SH-SY5Y (cell line): ENCODE measurements at regions not wholly inside any gene's neighbourhood (a gene's known extent, or its start where the extent isn't known, plus 50 kb on each side); places are given as distances from the start of the nearest gene placed in this dataset.

Experiments
- GATA2 ChIP-seq: IDR thresholded peaks from 2 replicates; pipeline ENCODE4 v1.6.1; 2011; ENCODE audit warnings: mild to moderate bottlenecking, low read depth, low read length
- GATA3 ChIP-seq: IDR thresholded peaks from 2 replicates; pipeline ENCODE4 v1.6.1; 2011; ENCODE audit warnings: low read depth, mild to moderate bottlenecking, low read length, moderate library complexity

DNA sequence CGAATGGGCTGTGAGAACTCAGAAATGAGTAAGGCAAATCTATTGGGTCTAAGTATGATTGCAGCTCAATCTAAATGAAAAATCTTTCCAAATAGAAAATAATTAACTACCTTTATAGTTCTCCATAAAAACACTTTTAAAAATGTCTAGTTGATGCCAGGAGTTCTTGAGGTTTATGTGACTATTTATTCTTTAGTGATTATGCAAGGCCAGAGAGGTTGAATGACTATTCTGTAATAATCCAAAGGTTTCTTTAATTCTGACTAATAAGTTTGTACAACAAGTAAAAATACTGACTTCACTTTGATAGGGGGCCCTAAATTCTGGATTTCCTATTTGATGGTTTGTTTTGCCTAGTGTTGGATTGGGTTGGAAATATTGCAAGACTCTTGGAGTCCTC, 461.2 kb downstream of the EPM2A start:
- TF ChIP-seq GATA2, result no peak
- no peak for TF ChIP-seq GATA3

DNA sequence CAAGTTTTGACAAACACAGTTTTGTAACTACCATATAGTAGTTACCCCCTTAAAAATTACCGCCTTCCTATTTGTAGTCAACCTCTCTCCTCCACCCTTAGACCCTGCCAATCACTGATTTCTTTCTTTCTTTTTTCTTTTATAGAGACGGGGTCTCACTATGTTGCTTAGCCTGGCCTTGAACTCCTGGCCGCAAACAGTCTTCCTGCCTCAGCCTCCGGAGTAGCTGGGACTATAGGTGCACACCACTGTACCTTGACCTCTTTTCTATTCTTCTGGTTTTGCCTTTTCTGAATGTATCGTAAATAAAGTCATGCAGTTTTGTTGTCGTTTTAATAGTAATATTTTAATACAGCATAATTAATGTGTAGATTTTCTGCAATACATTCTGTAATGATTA, 460.3 kb downstream of the EPM2A start:
- TF ChIP-seq GATA2 (no peak), GATA3 (no peak)

DNA sequence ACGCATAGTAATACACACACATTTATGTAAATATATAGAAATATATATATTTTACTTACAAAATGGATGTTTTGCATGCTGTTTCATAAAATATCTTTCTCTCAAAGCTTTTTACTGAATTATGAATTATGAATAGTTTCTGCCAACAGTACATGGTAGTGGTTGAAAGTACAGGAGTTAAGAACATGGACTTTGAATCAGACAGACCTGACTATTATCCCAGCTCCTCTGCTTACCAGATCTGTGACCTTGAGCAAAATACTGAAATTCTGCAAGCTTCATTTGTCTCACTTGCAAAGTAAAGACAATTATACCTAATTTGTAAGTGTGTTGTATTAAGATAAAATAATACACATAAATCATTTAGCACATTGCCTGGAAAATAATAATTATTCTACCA, 459.5 kb downstream of the EPM2A start:
- TF ChIP-seq GATA3, result no peak
- no peak for TF ChIP-seq GATA2

DNA sequence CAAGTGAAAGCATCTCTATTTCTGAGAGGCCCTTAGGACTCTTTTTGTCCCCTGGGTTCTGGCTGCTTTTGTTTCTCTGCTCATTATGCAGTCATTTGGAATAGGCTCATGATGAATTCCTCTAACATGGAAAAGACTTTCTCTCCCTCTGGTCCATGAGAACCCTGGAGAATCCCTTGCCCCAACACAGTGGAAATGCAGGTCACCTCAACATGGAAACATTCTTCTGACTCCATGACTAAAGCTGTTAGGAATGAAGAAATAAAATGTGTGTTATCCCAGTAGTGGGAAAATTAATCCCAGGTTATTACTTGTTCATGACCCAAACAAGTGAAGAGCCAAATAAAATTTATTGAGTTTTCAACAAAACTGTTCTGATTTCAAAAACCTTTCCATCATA, 458.6 kb downstream of the EPM2A start:
- no peak for TF ChIP-seq GATA2
- no peak for TF ChIP-seq GATA3

DNA sequence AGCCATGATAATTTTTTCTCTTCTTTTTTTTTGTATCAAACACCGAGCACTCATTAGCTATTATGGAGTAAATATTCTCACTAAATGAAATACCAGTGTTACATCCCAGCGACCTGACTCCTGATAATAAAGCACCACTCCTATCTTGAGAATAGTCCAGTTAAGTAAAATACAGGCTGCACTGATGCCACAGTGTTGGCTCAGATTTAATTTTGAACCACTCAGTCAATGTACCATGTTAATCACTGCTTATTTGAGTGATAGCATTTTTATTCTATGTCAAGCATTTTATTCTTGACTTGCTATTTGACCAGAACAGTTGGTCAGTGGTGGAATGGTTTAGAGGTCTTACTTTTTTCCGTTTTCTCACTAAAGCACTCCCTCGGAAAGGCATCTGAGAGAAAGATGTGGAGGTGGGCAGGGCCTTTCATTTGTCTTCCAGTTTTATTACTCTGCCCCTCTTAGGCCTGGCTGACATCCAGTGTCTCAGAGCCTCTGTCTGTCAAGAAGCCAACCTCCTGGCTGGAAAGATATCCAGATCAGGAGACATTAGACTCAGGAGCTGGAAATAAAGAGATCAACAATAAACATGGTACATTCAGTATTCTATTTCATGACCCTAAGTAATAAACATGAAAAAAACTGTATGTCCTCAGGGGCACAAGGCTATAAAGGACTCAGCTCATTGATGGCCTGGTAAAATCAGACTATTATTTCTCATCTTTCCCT, 457.8 kb downstream of the EPM2A start:
- no peak for TF ChIP-seq GATA2
- no peak for TF ChIP-seq GATA3

DNA sequence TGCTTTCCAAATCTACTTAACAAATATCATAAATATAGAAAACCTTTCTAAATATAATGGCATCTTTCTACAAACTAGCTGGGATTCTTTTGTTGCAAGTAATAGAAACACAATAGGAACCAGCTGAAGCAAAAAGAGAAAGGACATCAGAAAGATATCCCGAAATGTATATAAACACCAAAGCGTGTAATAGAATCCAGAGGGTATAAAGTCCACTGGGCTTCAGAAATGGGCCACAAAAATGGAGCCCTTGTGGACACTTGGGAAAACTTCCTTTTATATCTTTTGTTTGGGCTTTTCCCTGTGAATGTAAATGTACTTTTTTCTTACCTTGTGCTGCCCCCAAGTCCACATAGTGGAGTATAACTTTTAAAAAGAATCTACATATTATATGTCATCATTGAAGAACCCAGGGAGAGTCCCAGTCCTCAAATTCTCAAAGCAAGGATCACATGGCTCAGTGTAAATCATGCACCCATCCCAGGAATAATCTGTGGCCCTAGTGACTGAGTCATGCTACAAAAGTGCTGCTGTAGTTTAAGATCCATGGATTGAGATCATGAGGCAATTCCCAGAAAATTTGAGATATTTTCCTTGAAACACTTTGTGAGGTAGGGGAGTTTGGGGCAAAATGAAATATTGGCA, 457.0 kb downstream of the EPM2A start:
- TF ChIP-seq GATA3 (no peak), GATA2 (no peak)

DNA sequence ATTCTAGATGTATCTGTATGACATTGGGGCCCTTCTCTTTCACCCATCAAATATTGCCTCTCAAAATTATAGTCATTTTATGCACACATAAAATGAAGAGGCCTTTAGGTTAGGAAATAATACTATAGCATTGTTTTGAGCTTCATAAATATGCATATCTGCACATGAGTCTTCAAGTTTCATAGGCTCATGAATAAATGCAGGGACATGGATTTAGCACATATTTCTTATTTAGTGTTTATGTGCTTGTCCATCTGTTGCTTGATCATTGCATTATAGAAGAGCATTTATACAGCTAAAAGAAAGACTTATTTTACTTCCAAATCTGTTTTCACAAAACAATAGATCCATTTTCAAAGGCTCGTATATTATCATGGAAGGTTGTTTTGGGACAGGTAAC, 455.8 kb downstream of the EPM2A start:
- TF ChIP-seq GATA3, result no peak
- TF ChIP-seq GATA2, result no peak

DNA sequence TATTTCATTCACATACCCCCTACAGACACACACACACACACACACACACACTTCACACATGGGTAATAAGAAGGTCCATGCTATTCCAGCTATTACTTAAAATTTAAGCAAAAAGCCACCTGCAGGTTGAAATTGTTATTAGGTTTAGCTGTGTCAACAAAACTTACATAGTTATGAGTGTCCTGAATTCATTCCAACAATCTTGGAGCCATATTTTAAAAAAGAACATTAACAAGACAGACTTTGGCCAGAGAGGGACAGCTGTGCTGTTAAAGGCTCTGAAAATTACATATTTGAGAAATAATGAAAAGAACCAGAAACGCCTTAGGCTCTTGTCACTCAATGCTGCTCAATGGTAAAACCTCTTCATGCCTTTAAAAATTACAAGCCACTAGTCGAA, 455.3 kb downstream of the EPM2A start:
- TF ChIP-seq GATA2 (no peak), GATA3 (no peak)

DNA sequence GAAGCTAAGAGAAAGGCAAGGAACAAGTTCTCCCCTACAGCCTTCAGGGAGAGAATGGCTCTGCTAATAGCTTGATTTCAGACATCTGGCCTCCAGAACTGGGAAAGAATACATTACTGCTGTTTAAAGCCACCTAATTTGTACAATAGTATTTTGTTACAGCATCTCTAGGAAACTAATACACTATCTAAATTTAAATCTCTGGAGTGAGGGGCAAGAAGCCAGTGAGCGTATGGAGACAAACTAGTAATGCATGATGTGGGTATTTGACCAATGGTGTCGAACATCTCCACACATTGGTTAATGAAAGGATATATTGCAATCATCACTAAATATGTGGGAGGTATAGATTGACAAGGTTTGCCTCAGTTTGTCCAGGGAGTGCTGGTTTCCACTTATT, 451.5 kb downstream of the EPM2A start:
- TF ChIP-seq GATA2 (no peak), GATA3 (no peak)

DNA sequence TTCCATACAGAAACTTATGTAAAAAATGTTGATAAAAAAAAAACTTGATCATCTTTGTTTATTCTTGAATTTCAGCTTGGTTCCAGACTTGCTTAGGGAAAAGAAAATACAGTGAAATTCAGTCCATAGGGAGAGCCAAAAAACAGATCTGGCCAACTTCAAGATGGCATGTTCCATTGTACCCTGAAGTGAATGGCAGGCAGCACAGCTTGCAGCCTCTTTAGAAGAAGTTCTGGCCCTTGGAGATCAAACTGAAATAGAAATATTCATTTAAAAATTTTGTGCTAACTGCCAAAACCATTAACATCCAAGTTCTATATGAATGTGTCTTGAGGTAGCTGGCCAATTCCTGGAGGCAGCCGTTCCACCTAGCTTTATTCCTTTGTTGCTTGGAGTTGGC, 448.4 kb downstream of the EPM2A start:
- TF ChIP-seq GATA3 (no peak), GATA2 (no peak)

DNA sequence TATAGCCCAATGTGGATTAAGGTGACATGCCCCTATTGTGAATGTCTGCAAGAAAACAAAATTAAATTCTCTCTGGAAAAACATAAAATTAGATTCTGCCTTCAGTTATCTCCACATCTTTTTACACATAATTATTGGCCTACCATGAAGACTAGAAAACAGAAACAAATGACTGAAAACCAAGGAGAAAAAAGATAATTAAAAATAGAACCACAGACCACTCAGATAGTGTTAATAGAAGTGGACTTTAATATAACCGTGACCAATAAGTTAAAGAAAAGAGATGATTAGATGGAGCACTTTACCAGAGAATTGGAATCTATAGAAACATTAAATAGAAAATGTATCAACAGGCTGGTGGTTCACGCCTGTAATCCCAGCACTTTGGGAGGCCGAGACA, 445.7 kb downstream of the EPM2A start:
- TF ChIP-seq GATA3 (no peak), GATA2 (no peak)

DNA sequence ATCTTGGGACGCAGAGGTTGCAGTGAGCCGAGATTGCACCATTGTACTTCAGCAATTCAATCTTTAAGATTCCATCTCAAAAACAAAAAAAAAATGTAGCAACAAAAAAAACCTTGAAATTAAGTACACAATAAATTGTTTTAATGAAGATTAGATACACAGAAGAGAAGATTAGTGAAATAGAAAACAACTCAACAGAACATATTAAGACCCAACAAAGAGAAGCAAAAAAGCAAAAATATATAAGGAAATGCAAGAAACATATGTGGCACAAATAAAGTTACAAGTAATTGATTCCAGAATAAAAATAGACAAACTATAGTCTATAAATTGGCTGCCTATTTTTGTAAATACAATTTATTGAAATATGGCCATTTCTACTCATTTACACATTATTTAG, 445.2 kb downstream of the EPM2A start:
- TF ChIP-seq GATA2 (no peak), GATA3 (no peak)

DNA sequence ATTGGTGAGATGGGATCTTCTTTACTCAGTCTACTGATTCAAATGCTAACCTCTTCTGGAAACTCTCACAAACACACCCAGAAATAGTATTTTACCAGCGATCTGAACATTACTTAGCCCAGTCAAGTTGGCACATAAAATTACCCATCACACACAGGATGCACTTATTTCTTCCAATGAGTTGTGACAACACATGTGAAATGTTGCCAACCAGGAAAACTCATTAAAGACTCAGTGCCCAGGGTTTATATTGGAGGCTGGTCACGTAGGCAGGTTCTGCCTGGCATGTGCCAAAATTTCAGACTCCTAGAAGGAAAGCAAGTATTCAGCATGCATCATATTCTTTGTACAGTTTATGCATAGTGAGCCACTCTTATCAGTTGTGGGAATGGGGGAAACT, 443.3 kb downstream of the EPM2A start:
- TF ChIP-seq GATA2 (no peak), GATA3 (no peak)

DNA sequence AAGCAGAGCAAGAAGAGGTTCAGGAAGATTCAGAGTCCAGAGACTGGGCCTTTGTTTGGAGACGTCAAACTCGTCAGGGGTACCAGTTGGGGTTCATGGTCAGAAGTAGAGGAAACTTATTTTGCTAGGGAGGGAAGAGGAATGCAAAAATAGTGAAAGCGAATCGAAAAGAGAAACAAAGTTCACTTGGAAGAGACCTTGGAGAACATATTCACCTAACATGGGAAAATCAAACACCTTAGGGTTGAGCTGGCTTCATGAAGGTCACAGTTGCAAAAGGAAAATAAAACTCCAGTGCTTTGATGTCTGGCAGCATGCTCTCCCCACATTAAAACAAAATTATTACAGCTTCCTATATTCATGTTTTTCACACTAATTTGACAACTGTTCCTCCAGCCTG, 440.4 kb downstream of the EPM2A start:
- TF ChIP-seq GATA2, result no peak
- TF ChIP-seq GATA3, result no peak

DNA sequence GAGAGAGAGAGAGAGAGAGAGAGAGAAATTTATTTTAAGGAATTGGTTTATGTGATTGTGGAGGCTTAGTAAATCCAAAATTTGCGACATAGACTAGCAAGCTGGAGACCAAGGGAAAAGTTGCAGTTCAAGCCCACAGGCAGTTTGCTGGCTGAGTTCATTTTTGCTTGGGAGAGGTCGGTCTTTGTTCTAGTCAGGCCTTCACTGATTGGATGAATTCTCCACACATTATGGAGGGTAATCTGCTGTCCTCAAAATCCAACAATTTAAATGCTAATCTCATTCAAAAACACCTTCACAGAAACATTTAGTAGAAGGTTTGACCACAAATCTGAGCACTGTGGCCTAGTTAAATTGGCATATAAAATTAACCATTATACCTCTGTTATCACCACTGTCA, 439.6 kb downstream of the EPM2A start:
- TF ChIP-seq GATA2 (no peak), GATA3 (no peak)
